ENCODE measurements at regions not wholly inside any gene's neighbourhood (a gene's known extent, or its start where the extent isn't known, plus 50 kb on each side); places are given as distances from the start of the nearest gene placed in this dataset.

- DNase-seq (ENCODE audit: low read depth, low spot score): no peak
- TF ChIP-seq CTCF (optimal IDR thresholded peaks at IDR 0.05 in 1 of 3, IDR thresholded peaks at IDR 0.05 in 1 of 3, conservative IDR thresholded peaks at IDR 0.05 in 1 of 3; ENCODE audit: extremely low read depth in 1 of 3, insufficient read depth in 2 of 3, low read length in 3 of 3): no peak
- TF ChIP-seq EZH2 (IDR thresholded peaks at IDR 0.05; ENCODE audit: low read length): no peak
- H3K9me3 ChIP-seq (ENCODE audit: control insufficient read depth, low read depth, low read length): no peaks in the 10 kb centered on the region
- no peaks in the 10 kb centered on the region for H3K36me3 ChIP-seq (ENCODE audit: control insufficient read depth in 2 of 2, extremely low read depth in 1 of 2, insufficient read depth in 2 of 2, low read length in 2 of 2)
- H3K9me1 ChIP-seq (ENCODE audit: control insufficient read depth, extremely low read depth, insufficient read depth, low read length): no peaks in the 10 kb centered on the region
- H3K4me3 ChIP-seq (ENCODE audit: control insufficient read depth in 2 of 3, extremely low read depth in 1 of 3, insufficient read depth in 2 of 3, low read depth in 1 of 3, low read length in 3 of 3): no peak overlapping the region
- FAIRE-seq: no peak
- no peak overlapping the region for H3K9ac ChIP-seq (ENCODE audit: control insufficient read depth, extremely low read depth, insufficient read depth, low read length)
- no peak overlapping the region for H3K27ac ChIP-seq (ENCODE audit: control insufficient read depth, insufficient read depth, low read length)
- no peak overlapping the region for H2AFZ ChIP-seq (ENCODE audit: control insufficient read depth, low read length)
- H4K20me1 ChIP-seq (ENCODE audit: control insufficient read depth, extremely low read depth, insufficient read depth, low read length): no peaks in the 10 kb centered on the region
- dilution Hi-C loops (cut with MboI; ENCODE audit: extremely low pct_ligation_motif_present, low sequenced_read_pairs): no loop called here
- H3K4me2 ChIP-seq (ENCODE audit: control insufficient read depth, extremely low read depth, insufficient read depth, low read depth, low read length): no peak overlapping the region
- no peaks in the 10 kb centered on the region for H3K27me3 ChIP-seq (ENCODE audit: control insufficient read depth, extremely low read depth, insufficient read depth, low read length)
- no peaks in the 10 kb centered on the region for H3K79me2 ChIP-seq (ENCODE audit: control insufficient read depth, insufficient read depth, low read length)
- no peaks in the 10 kb centered on the region for H3K4me1 ChIP-seq (ENCODE audit: control insufficient read depth, extremely low read depth, insufficient read depth, low read length)
Observed at GRCh38 chr3:95037927-95038326, 975.1 kb downstream of the NSUN3 start.

GRCh38 chr3:95044101-95044500 is 981.2 kb downstream of the NSUN3 start:
- Histone ChIP-seq H3K4me2 (ENCODE audit: control insufficient read depth, extremely low read depth, insufficient read depth, low read depth, low read length) (no peak overlapping the region), H3K27me3 (ENCODE audit: control insufficient read depth, extremely low read depth, insufficient read depth, low read length) (no peaks in the 10 kb centered on the region), H3K4me3 (ENCODE audit: control insufficient read depth in 2 of 3, extremely low read depth in 1 of 3, insufficient read depth in 2 of 3, low read depth in 1 of 3, low read length in 3 of 3) (no peak overlapping the region), H2AFZ (ENCODE audit: control insufficient read depth, low read length) (no peak overlapping the region), H3K4me1 (ENCODE audit: control insufficient read depth, extremely low read depth, insufficient read depth, low read length) (no peaks in the 10 kb centered on the region), H3K79me2 (ENCODE audit: control insufficient read depth, insufficient read depth, low read length) (no peaks in the 10 kb centered on the region), H3K9me1 (ENCODE audit: control insufficient read depth, extremely low read depth, insufficient read depth, low read length) (no peaks in the 10 kb centered on the region), H3K36me3 (ENCODE audit: control insufficient read depth in 2 of 2, extremely low read depth in 1 of 2, insufficient read depth in 2 of 2, low read length in 2 of 2) (no peaks in the 10 kb centered on the region), H3K9me3 (ENCODE audit: control insufficient read depth, low read depth, low read length) (no peaks in the 10 kb centered on the region), H3K9ac (ENCODE audit: control insufficient read depth, extremely low read depth, insufficient read depth, low read length) (no peak overlapping the region), H4K20me1 (ENCODE audit: control insufficient read depth, extremely low read depth, insufficient read depth, low read length) (no peaks in the 10 kb centered on the region), H3K27ac (ENCODE audit: control insufficient read depth, insufficient read depth, low read length) (no peak overlapping the region)
- dilution Hi-C loops (cut with MboI; ENCODE audit: extremely low pct_ligation_motif_present, low sequenced_read_pairs): no loop called here
- no peak for DNase-seq (ENCODE audit: low read depth, low spot score)
- no peak for FAIRE-seq
- TF ChIP-seq EZH2 (IDR thresholded peaks at IDR 0.05; ENCODE audit: low read length) (no peak), CTCF (optimal IDR thresholded peaks at IDR 0.05 in 1 of 3, IDR thresholded peaks at IDR 0.05 in 1 of 3, conservative IDR thresholded peaks at IDR 0.05 in 1 of 3; ENCODE audit: extremely low read depth in 1 of 3, insufficient read depth in 2 of 3, low read length in 3 of 3) (no peak)

Data from keratinocyte (primary cell).